22Rv1 (cell line): ENCODE measurements at regions not wholly inside any gene's neighbourhood (a gene's known extent, or its start where the extent isn't known, plus 50 kb on each side); places are given as distances from the start of the nearest gene placed in this dataset.

Source experiments
- H3K27ac ChIP-seq: fragments of 450-650 bp; 2 replicates; pipeline ENCODE4 v1.5.1; 2017
- ZFX ChIP-seq: fragments of 450-650 bp; IDR thresholded peaks from 2 replicates; pipeline ENCODE4 v1.6.1; 2017; ENCODE audit warnings: antibody characterized with exemption, borderline replicate concordance
- TF ChIP-seq, protein P1 (sequence below): fragments of 450-650 bp; IDR thresholded peaks from 2 replicates; pipeline ENCODE4 v1.5.1; 2017; ENCODE audit warnings: mild to moderate bottlenecking

DNA sequence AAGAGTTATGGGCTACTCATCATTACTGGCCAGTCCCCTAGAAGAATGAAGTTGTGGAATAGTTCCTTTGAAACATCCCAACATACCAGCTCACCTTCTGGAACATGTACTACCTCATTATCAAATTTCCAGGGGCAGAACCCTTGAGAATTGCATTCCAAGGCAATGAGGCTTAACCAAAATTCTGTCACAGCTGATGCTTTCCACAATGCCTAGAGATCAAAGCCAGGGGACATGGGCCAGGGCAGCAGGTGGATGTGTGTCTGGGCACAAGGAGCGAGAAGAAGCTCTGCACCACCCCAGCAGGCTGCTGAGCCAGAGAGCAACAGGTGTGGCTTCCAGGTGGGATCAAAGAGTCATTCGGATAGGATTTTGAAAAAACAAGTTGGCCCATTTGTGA is 362.1 kb downstream of the EFNB2 start:
- TF ChIP-seq ZFX, result no peak
- TF ChIP-seq, protein P1, sequence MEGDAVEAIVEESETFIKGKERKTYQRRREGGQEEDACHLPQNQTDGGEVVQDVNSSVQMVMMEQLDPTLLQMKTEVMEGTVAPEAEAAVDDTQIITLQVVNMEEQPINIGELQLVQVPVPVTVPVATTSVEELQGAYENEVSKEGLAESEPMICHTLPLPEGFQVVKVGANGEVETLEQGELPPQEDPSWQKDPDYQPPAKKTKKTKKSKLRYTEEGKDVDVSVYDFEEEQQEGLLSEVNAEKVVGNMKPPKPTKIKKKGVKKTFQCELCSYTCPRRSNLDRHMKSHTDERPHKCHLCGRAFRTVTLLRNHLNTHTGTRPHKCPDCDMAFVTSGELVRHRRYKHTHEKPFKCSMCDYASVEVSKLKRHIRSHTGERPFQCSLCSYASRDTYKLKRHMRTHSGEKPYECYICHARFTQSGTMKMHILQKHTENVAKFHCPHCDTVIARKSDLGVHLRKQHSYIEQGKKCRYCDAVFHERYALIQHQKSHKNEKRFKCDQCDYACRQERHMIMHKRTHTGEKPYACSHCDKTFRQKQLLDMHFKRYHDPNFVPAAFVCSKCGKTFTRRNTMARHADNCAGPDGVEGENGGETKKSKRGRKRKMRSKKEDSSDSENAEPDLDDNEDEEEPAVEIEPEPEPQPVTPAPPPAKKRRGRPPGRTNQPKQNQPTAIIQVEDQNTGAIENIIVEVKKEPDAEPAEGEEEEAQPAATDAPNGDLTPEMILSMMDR, result no peak
- H3K27ac ChIP-seq, result no peak overlapping the region

DNA sequence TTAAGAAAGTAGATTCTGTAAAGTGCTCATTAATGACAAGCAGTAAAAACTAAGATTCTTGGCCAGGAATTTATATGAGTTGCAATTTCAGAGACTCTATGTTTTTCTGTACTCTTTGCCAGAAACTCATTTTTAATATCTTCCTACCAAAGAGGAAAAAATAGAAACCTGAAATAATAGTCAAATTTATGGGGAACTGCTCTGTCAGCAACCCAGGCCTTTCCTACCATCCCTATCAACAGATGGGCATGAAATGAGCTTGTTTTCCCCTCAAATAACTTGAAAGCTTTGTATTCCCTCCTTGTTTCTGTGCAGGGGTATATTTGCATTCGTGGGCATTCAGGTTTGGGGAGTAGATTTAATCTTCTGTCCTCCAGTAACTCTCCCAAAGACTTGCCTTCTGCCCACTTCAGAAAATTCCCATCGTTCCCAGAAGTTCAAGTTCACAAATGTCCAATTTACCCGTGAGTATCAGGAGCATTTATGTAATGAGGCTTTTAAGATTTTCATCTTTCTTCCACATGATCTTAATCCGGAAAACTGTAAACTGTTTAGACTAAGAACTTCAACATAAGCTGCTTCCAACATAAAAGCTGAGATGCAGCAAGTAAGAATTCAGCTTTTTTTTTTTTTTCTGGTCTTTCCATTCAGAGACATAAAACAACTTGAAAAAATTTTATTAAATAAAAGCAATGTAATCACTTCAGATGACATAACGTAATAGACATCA is 363.1 kb downstream of the EFNB2 start:
- TF ChIP-seq ZFX, result no peak
- TF ChIP-seq, protein P1, result no peak
- no peak overlapping the region for H3K27ac ChIP-seq

DNA sequence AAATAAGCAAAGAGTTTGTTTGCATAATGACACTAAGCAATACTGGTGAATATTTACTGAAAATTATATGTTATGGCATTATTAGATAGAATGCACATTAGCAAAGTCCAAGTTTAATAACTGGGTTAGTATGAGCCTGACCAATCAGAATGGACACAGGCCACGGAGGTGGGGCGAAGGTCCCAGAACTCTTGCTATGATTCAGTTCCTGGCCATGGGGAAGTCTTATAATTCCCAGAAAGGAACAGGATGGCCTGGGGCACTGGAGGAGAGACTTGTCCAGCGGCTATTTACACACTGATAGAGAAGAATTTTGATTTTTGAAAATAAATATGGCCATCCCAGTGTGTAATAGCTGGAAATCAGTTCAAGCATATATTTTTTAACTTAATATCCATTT is 372.0 kb downstream of the EFNB2 start:
- H3K27ac ChIP-seq, result no peak overlapping the region
- TF ChIP-seq ZFX, result no peak
- TF ChIP-seq, protein P1, result no peak

DNA sequence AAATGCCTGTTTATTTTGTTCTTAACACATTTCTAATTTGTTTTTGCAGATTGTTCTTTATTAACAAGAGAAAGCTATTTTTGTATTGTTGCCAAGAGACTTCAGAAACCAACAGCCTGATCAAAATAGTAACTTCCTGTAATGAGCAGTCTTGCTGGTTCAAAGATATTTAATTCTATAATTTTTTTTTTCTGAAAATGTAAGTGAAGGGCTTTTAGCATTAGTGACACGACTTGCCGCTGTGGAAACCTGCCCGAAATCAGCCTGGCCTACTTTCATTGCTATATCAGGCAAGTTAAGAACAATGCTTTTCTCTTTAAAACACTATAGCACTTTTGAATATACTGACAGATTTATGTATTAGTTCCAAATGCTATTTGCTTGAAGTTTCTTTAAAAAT is 374.3 kb downstream of the EFNB2 start:
- no peak for TF ChIP-seq ZFX
- TF ChIP-seq, protein P1, result no peak
- H3K27ac ChIP-seq, result no peak overlapping the region

DNA sequence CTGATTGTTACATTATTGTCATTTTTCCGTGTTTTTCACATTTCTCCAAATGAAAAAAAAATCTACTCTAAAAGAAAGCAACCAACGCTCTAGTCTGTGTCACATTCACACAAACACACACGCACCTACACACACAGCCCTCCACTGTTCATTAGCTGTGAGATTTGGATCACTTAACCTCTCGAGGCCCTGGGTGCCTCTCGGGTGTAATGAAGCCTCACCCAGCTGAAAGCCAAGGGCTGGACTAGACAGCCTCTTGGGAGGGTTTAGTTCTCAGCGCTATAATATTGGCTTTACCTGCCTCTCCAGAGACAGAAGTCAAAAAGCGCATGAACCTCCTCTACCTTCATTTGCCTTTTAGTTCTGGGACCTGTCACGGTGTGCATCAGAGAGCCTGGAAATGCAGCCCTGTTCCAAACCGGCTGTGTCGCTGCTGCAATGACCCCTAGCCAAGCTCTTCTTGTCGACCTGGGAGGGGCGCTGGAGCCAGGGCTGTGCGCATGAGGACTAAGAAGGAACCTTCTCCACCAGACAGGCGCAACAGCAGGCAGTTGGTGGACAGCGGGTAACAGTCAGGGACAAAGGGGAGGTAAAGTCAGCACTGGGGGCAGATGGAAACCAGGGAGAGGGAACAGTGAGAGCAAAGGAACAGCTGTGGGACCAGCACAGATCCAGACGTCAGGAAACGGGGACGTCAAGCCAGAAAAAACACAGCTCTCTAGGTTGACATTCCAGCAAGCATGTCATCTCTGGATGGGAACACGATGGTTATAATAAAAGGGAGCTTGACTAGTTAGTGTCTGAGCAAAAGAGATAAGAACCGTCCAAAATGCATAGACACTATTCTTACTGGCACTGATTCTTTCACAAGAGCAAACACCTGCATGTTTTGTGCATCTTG is 375.9 kb downstream of the EFNB2 start:
- no peak for TF ChIP-seq ZFX
- TF ChIP-seq, protein P1, result no peak
- H3K27ac ChIP-seq, result no peak overlapping the region

DNA sequence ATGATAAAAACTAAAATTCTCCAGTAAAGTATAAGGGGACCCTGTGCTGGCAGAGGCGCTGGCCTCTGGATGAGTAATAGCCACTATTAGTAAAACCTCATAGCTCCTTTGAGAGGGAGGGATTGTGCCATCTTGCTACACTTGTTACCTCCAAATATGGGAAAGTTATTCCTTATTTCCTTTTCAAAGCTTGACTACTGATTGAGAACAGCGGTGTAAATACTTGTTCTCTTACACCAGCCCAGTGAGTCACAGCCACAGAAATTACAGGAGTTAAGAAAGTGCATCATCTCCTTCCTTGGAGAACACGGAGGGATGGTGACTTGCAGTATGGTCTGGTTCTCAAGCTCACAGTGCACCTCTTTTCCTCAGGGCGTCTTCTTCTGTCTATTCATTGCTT is 379.0 kb downstream of the EFNB2 start:
- H3K27ac ChIP-seq, result no peak overlapping the region
- no peak for TF ChIP-seq ZFX
- TF ChIP-seq, protein P1, result no peak

DNA sequence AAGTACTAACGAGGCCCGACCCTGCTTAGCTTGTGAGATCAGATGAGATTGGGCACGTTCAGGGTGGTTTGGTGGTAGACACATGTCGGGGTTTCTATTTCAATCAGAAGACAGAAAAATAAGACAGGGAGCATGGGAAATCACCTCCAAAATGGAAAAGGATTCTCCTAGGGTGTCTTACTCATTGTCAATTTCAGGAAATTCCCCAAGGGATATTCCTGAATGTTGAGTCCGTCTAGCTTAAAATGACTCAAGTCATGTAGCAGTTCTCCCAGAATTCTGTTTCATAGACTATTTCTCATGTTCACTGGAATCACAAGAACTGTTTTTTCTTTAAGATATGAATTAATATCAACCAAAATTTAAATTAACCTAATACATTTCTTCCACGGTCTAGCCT is 380.1 kb downstream of the EFNB2 start:
- no peak overlapping the region for H3K27ac ChIP-seq
- TF ChIP-seq, protein P1, result no peak
